Breast epithelium (tissue), 3 donors: ENCODE measurements at regions not wholly inside any gene's neighbourhood (a gene's known extent, or its start where the extent isn't known, plus 50 kb on each side); places are given as distances from the start of the nearest gene placed in this dataset.

Experiments
- CTCF ChIP-seq, 3 donors: fragments of 450-650 bp; IDR thresholded peaks; one replicate each; pipeline ENCODE4 v1.5.1; 2016 to 2017; ENCODE audit warnings: antibody characterized with exemption in 3 of 3, mild to moderate bottlenecking in 3 of 3, moderate library complexity in 3 of 3
- POLR2A ChIP-seq: fragments of 450-650 bp; IDR thresholded peaks from one replicate; pipeline ENCODE4 v1.6.1; 2016; ENCODE audit warnings: antibody characterized with exemption, mild to moderate bottlenecking, moderate library complexity

- TF ChIP-seq POLR2A (no peak), CTCF (IDR thresholded peaks at IDR 0.05) (no peak)
These were observed 87.4 kb upstream of the LRRC55 start for GRCh38 chr11:57094181-57094935.
